Keratinocyte (primary cell): ENCODE measurements at regions not wholly inside any gene's neighbourhood (a gene's known extent, or its start where the extent isn't known, plus 50 kb on each side); places are given as distances from the start of the nearest gene placed in this dataset.

Experiments
- DNase-seq: peaks from one replicate; pipeline ENCODE4 v3.0.0-alpha.2; 2011; ENCODE audit warnings: low read depth, missing footprints, low spot score
- FAIRE-seq: peaks from 2 replicates; lab custom pipeline; 2011; peaks lifted over from hg19 to GRCh38; lab: Jason Lieb, UNC
- H2AFZ ChIP-seq: 2 replicates; pipeline ENCODE4 v1.6.0; 2012; ENCODE audit warnings: low read length, control low read depth, inconsistent platforms; ENCODE audit not compliant: control insufficient read depth
- H3K27ac ChIP-seq: 2 replicates; pipeline ENCODE4 v1.5.1; 2011; ENCODE audit warnings: low read length; ENCODE audit not compliant: control insufficient read depth, insufficient read depth
- H3K27me3 ChIP-seq: 3 replicates; pipeline ENCODE4 v1.6.0; 2011; ENCODE audit warnings: low read length; ENCODE audit not compliant: control insufficient read depth, insufficient read depth; ENCODE audit errors: extremely low read depth
- H3K36me3 ChIP-seq, 2 experiments: 2 replicates in 1 of 2; 3 replicates in 1 of 2; pipeline ENCODE4 v1.5.1; 2011; ENCODE audit warnings: low read length in 2 of 2, mild to moderate bottlenecking in 1 of 2; ENCODE audit not compliant: control insufficient read depth in 2 of 2, insufficient read depth in 2 of 2; ENCODE audit errors: extremely low read depth in 1 of 2
- H3K4me1 ChIP-seq: 3 replicates; pipeline ENCODE4 v1.5.1; 2011; ENCODE audit warnings: low read length; ENCODE audit not compliant: control insufficient read depth, insufficient read depth; ENCODE audit errors: extremely low read depth
- H3K4me2 ChIP-seq: 3 replicates; pipeline ENCODE4 v1.6.0; 2011; ENCODE audit warnings: low read depth, low read length; ENCODE audit not compliant: control insufficient read depth, insufficient read depth; ENCODE audit errors: extremely low read depth
- H3K4me3 ChIP-seq, 3 experiments: fragments of 200-600 bp in 1 of 3; sonication (generic) in 1 of 3; 2 replicates in 2 of 3; 3 replicates in 1 of 3; pipeline ENCODE4 v1.5.1; 2011 to 2016; ENCODE audit warnings: low read length in 3 of 3, mild to moderate bottlenecking in 3 of 3, control low read depth in 2 of 3, inconsistent platforms in 1 of 3, low read depth in 1 of 3, mixed read lengths in 1 of 3, mixed run types in 1 of 3, moderate library complexity in 1 of 3; ENCODE audit not compliant: control insufficient read depth in 2 of 3, insufficient read depth in 2 of 3; ENCODE audit errors: extremely low read depth in 1 of 3
- H3K79me2 ChIP-seq: 2 replicates; pipeline ENCODE4 v1.6.0; 2012; ENCODE audit warnings: low read length; ENCODE audit not compliant: control insufficient read depth, insufficient read depth
- H3K9ac ChIP-seq: 3 replicates; pipeline ENCODE4 v1.6.0; 2011; ENCODE audit warnings: low read length; ENCODE audit not compliant: control insufficient read depth, insufficient read depth; ENCODE audit errors: extremely low read depth
- H3K9me1 ChIP-seq: 3 replicates; pipeline ENCODE4 v1.6.0; 2011; ENCODE audit warnings: low read length; ENCODE audit not compliant: control insufficient read depth, insufficient read depth; ENCODE audit errors: extremely low read depth
- H3K9me3 ChIP-seq: 2 replicates; pipeline ENCODE4 v1.5.1; 2012; ENCODE audit warnings: low read depth, low read length; ENCODE audit not compliant: control insufficient read depth
- H4K20me1 ChIP-seq: 3 replicates; pipeline ENCODE4 v1.6.0; 2011; ENCODE audit warnings: low read length; ENCODE audit not compliant: control insufficient read depth, insufficient read depth; ENCODE audit errors: extremely low read depth
- EZH2 ChIP-seq: IDR thresholded peaks from one replicate; pipeline ENCODE4 v1.6.1; 2012; ENCODE audit warnings: inconsistent platforms, mild to moderate bottlenecking, low read length, moderate library complexity
- dilution Hi-C: fragments of 300-500 bp; cut with MboI; formaldehyde crosslinking; loops from one replicate; pipeline ENCODE4 v1.7.0; 2020; ENCODE audit warnings: low sequenced_read_pairs; ENCODE audit not compliant: extremely low pct_ligation_motif_present
- TF ChIP-seq, protein P1 (sequence below), 3 experiments: IDR thresholded peaks in 1 of 3; conservative IDR thresholded peaks in 1 of 3; optimal IDR thresholded peaks in 1 of 3; 2 replicates in 2 of 3; 3 replicates in 1 of 3; pipeline versions ENCODE3 to v1.5.1; 2011; ENCODE audit warnings: low read length in 3 of 3, mild to moderate bottlenecking in 3 of 3, moderate library complexity in 2 of 3, control low read depth in 1 of 3, inconsistent platforms in 1 of 3; ENCODE audit not compliant: insufficient read depth in 2 of 3; ENCODE audit errors: extremely low read depth in 1 of 3

DNA sequence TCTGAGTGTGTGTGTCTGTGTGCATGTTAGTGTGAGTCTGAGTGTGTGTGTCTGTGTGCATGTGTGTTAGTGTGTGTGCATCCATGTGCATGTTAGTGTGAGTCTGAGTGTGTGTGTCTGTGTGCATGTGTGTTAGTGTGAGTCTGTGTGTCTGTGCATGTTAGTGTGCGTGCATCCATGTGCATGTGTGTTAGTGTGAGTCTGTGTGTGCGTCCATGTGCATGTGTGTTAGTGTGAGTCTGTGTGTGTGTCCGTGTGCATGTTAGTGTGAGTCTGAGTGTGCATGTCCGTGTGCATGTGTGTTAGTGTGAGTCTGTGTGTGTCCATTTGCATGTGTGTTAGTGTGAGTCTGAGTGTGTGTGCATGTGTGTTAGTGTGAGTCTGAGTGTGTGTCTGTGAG lies 76.6 kb upstream of the ACTRT2 start:
- dilution Hi-C loops, result no loop called here
- no peaks in the 10 kb centered on the region for H3K36me3 ChIP-seq
- H3K79me2 ChIP-seq, result no peaks in the 10 kb centered on the region
- H3K27ac ChIP-seq, result no peak overlapping the region
- no peak overlapping the region for H2AFZ ChIP-seq
- H3K9me3 ChIP-seq, result peaks cover 14% of the 10 kb centered on the region
- TF ChIP-seq, protein P1, sequence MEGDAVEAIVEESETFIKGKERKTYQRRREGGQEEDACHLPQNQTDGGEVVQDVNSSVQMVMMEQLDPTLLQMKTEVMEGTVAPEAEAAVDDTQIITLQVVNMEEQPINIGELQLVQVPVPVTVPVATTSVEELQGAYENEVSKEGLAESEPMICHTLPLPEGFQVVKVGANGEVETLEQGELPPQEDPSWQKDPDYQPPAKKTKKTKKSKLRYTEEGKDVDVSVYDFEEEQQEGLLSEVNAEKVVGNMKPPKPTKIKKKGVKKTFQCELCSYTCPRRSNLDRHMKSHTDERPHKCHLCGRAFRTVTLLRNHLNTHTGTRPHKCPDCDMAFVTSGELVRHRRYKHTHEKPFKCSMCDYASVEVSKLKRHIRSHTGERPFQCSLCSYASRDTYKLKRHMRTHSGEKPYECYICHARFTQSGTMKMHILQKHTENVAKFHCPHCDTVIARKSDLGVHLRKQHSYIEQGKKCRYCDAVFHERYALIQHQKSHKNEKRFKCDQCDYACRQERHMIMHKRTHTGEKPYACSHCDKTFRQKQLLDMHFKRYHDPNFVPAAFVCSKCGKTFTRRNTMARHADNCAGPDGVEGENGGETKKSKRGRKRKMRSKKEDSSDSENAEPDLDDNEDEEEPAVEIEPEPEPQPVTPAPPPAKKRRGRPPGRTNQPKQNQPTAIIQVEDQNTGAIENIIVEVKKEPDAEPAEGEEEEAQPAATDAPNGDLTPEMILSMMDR (optimal IDR thresholded peaks at IDR 0.05 in 1 of 3, IDR thresholded peaks at IDR 0.05 in 1 of 3, conservative IDR thresholded peaks at IDR 0.05 in 1 of 3; ENCODE audit: extremely low read depth in 1 of 3, insufficient read depth in 2 of 3, low read length in 3 of 3), result no peak
- TF ChIP-seq EZH2, result no peak
- H3K4me1 ChIP-seq, result no peaks in the 10 kb centered on the region
- DNase-seq, result no peak
- no peak overlapping the region for H3K9ac ChIP-seq
- no peak overlapping the region for H3K4me2 ChIP-seq
- no peaks in the 10 kb centered on the region for H3K27me3 ChIP-seq
- FAIRE-seq, result no peak
- no peaks in the 10 kb centered on the region for H4K20me1 ChIP-seq
- no peaks in the 10 kb centered on the region for H3K9me1 ChIP-seq
- no peak overlapping the region for H3K4me3 ChIP-seq

GRCh38 chr1:2945821-2946231 lies 75.4 kb upstream of the ACTRT2 start:
- no peak overlapping the region for H2AFZ ChIP-seq
- H3K36me3 ChIP-seq, result no peaks in the 10 kb centered on the region
- H3K9me1 ChIP-seq, result no peaks in the 10 kb centered on the region
- H3K4me3 ChIP-seq, result no peak overlapping the region
- no peaks in the 10 kb centered on the region for H3K27me3 ChIP-seq
- H3K79me2 ChIP-seq, result no peaks in the 10 kb centered on the region
- H3K4me2 ChIP-seq, result no peak overlapping the region
- TF ChIP-seq EZH2, result no peak
- TF ChIP-seq, protein P1 (optimal IDR thresholded peaks at IDR 0.05 in 1 of 3, IDR thresholded peaks at IDR 0.05 in 1 of 3, conservative IDR thresholded peaks at IDR 0.05 in 1 of 3; ENCODE audit: extremely low read depth in 1 of 3, insufficient read depth in 2 of 3, low read length in 3 of 3), result no peak
- peaks cover 14% of the 10 kb centered on the region for H3K9me3 ChIP-seq
- dilution Hi-C loops, result no loop called here
- H3K27ac ChIP-seq, result no peak overlapping the region
- no peaks in the 10 kb centered on the region for H3K4me1 ChIP-seq
- no peaks in the 10 kb centered on the region for H4K20me1 ChIP-seq
- no peak for DNase-seq
- H3K9ac ChIP-seq, result no peak overlapping the region
- no peak for FAIRE-seq
